ENCODE measurements at regions not wholly inside any gene's neighbourhood (a gene's known extent, or its start where the extent isn't known, plus 50 kb on each side); places are given as distances from the start of the nearest gene placed in this dataset.
"Not testable (repeated sequence)": the region's sequence is repeated elsewhere in the genome, so short reads cannot be mapped to it uniquely, and the experiment has no call there.

GRCh38 chr1:243996223-243996622, 54.9 kb upstream of the ZBTB18 start:
- DNase-seq (ENCODE audit: low read depth in 2 of 2) = no peak

GRCh38 chr1:243991650-243992049, 59.4 kb upstream of the ZBTB18 start:
- no peak for DNase-seq (ENCODE audit: low read depth in 2 of 2)

GRCh38 chr1:243984788-243985187, 66.3 kb upstream of the ZBTB18 start:
- DNase-seq (ENCODE audit: low read depth in 2 of 2) = no peak

- DNase-seq (ENCODE audit: low read depth in 2 of 2) = no peak
Measured at GRCh38 chr1:243982447-243983018, 68.5 kb upstream of the ZBTB18 start.

- DNase-seq (ENCODE audit: low read depth in 2 of 2) = no peak
Measured at GRCh38 chr1:243980471-243980870, 70.6 kb upstream of the ZBTB18 start.

- no peak for DNase-seq (ENCODE audit: low read depth in 2 of 2)
Measured at GRCh38 chr1:243980071-243980470, 71.0 kb upstream of the ZBTB18 start.

GRCh38 chr1:243979396-243979795, 71.7 kb upstream of the ZBTB18 start:
- no peak for DNase-seq (ENCODE audit: low read depth in 2 of 2)

- DNase-seq (ENCODE audit: low read depth in 2 of 2) = no peak
Measured at GRCh38 chr1:243977094-243977493, 74.0 kb upstream of the ZBTB18 start.

- DNase-seq (ENCODE audit: low read depth in 2 of 2) = no peak
Measured at GRCh38 chr1:243974451-243975292, 76.4 kb upstream of the ZBTB18 start.

GRCh38 chr1:243973169-243973568, 77.9 kb upstream of the ZBTB18 start:
- no peak for DNase-seq (ENCODE audit: low read depth in 2 of 2)

- DNase-seq (ENCODE audit: low read depth in 2 of 2) = no peak
Measured at GRCh38 chr1:243970077-243970476, 81.0 kb upstream of the ZBTB18 start.

GRCh38 chr1:243968413-243968812, 82.7 kb upstream of the ZBTB18 start:
- no peak for DNase-seq (ENCODE audit: low read depth in 2 of 2)

- DNase-seq (ENCODE audit: low read depth in 2 of 2) = no peak
Measured at GRCh38 chr1:243964915-243965314, 86.2 kb upstream of the ZBTB18 start.

- DNase-seq (ENCODE audit: low read depth in 2 of 2) = no peak
Measured at GRCh38 chr1:243963571-243963970, 87.5 kb upstream of the ZBTB18 start.

GRCh38 chr1:243962541-243962940, 88.5 kb upstream of the ZBTB18 start:
- DNase-seq (ENCODE audit: low read depth in 2 of 2) = no peak

GRCh38 chr1:243959998-243960397, 91.1 kb upstream of the ZBTB18 start:
- DNase-seq (ENCODE audit: low read depth in 2 of 2) = no peak

GRCh38 chr1:243957141-243957540, 93.9 kb upstream of the ZBTB18 start:
- no peak for DNase-seq (ENCODE audit: low read depth in 2 of 2)

- DNase-seq (ENCODE audit: low read depth in 2 of 2) = no peak
Measured at GRCh38 chr1:243956450-243956849, 94.6 kb upstream of the ZBTB18 start.

GRCh38 chr1:243951207-243951606, 99.9 kb upstream of the ZBTB18 start:
- DNase-seq (ENCODE audit: low read depth in 2 of 2) = not testable (repeated sequence)

- DNase-seq (ENCODE audit: low read depth in 2 of 2) = no peak
Measured at GRCh38 chr1:243950166-243950565, 100.1 kb upstream of the AKT3 start.

- DNase-seq (ENCODE audit: low read depth in 2 of 2) = peak; percentile 6 to 11
Measured at GRCh38 chr1:243946946-243947345, 96.9 kb upstream of the AKT3 start.

- no peak for DNase-seq (ENCODE audit: low read depth in 2 of 2)
Measured at GRCh38 chr1:243946253-243946652, 96.2 kb upstream of the AKT3 start.

- DNase-seq (ENCODE audit: low read depth in 2 of 2) = no peak
Measured at GRCh38 chr1:243945727-243946126, 95.7 kb upstream of the AKT3 start.

All from stimulated activated CD4-positive, alpha-beta T cell treated with anti-CD3 and anti-CD28 coated beads, Interleukin-15, amount 100 ng/mL, for 48 hours (primary cell).